Ascending aorta (tissue), 2 donors: ENCODE measurements at regions not wholly inside any gene's neighbourhood (a gene's known extent, or its start where the extent isn't known, plus 50 kb on each side); places are given as distances from the start of the nearest gene placed in this dataset.
A peak's percentile ranks its signal among the peaks of the same experiment; 100 is the strongest.

Experiments
- DNase-seq, 2 donors: peaks; one replicate each; pipeline ENCODE4 v3.0.0-alpha.2; 2019; ENCODE audit warnings: low spot score in 2 of 2
- H3K27ac ChIP-seq, 2 donors: fragments of 200-600 bp; sonication (generic); one replicate each; pipeline ENCODE4 v1.5.1; 2016 to 2017; ENCODE audit warnings: mild to moderate bottlenecking in 1 of 2
- H3K27me3 ChIP-seq: fragments of 200-600 bp; sonication (generic); one replicate; pipeline ENCODE4 v1.5.1; 2017
- H3K36me3 ChIP-seq, 2 donors: fragments of 200-600 bp; sonication (generic); one replicate each; pipeline ENCODE4 v1.5.1; 2016
- H3K4me1 ChIP-seq, 2 donors: fragments of 200-600 bp; sonication (generic); one replicate each; pipeline ENCODE4 v1.5.1; 2016 to 2017; ENCODE audit warnings: mild to moderate bottlenecking in 1 of 2
- H3K4me3 ChIP-seq, 2 donors: fragments of 200-600 bp; sonication (generic); one replicate each; pipeline ENCODE4 v1.5.1; 2016 to 2017; ENCODE audit warnings: mild to moderate bottlenecking in 1 of 2
- H3K9me3 ChIP-seq, 2 donors: fragments of 200-600 bp; sonication (generic); one replicate each; pipeline ENCODE4 v1.5.1; 2016
- intact Hi-C: fragments of 100-400 bp; cut with DNase I; formaldehyde crosslinking; loops from one replicate; pipeline ENCODE4 v1.15.1; 2023
- TF ChIP-seq, protein P1 (sequence below), 3 experiments: fragments of 200-600 bp in 2 of 3; fragments of 450-650 bp in 1 of 3; sonication (generic) in 2 of 3; IDR thresholded peaks; one replicate each; pipeline ENCODE4 v1.5.1; 2016 to 2019; ENCODE audit warnings: antibody characterized with exemption in 3 of 3, mild to moderate bottlenecking in 1 of 3, moderate library complexity in 1 of 3

DNA sequence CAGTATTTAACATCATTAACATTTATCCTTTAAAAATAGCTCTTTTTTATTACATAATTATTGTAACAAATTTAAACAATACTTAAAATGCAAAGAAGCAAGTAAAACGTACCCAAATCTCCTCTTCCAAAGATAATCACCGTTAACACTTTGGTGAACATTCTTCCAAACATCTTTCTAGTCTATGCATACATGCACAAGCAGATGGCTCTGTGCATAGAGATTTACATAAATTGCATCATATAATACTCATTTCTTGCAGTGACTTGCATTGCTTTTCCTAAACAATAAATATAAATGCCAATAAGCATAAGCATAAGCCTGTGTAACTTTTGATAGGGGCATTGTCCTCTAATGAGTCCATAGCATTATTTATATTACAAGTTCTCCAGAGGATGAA lies 89.4 kb upstream of the PALS2 start:
- Histone ChIP-seq H3K4me3 (no peak overlapping the region), H3K27ac (no peak overlapping the region), H3K9me3 (no peaks in the 10 kb centered on the region), H3K4me1 (no peaks in the 10 kb centered on the region), H3K36me3 (no peaks in the 10 kb centered on the region), H3K27me3 (no peaks in the 10 kb centered on the region)
- TF ChIP-seq, protein P1, sequence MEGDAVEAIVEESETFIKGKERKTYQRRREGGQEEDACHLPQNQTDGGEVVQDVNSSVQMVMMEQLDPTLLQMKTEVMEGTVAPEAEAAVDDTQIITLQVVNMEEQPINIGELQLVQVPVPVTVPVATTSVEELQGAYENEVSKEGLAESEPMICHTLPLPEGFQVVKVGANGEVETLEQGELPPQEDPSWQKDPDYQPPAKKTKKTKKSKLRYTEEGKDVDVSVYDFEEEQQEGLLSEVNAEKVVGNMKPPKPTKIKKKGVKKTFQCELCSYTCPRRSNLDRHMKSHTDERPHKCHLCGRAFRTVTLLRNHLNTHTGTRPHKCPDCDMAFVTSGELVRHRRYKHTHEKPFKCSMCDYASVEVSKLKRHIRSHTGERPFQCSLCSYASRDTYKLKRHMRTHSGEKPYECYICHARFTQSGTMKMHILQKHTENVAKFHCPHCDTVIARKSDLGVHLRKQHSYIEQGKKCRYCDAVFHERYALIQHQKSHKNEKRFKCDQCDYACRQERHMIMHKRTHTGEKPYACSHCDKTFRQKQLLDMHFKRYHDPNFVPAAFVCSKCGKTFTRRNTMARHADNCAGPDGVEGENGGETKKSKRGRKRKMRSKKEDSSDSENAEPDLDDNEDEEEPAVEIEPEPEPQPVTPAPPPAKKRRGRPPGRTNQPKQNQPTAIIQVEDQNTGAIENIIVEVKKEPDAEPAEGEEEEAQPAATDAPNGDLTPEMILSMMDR (IDR thresholded peaks at IDR 0.05): no peak
- intact Hi-C loops: no loop called here
- no peak for DNase-seq

DNA sequence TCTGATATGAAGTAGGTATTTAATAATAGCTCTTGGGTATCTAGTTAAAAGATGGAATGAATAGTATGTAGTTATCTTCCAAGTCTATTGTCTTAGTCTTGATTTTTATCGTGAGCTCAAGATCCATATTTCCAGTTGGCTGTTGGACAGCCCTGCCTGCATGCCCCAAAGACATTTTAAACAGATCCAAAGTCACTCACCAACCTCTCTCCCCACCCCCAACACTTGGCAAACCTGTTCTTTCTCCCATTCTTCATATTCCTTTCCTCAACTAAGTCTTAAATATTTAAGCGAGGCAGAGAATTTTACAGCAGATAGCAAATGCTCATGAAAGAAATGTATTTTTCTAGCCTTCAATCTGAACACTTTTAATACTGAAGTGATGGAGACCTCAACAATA lies 80.7 kb upstream of the PALS2 start:
- H3K4me3 ChIP-seq: no peak overlapping the region

DNA sequence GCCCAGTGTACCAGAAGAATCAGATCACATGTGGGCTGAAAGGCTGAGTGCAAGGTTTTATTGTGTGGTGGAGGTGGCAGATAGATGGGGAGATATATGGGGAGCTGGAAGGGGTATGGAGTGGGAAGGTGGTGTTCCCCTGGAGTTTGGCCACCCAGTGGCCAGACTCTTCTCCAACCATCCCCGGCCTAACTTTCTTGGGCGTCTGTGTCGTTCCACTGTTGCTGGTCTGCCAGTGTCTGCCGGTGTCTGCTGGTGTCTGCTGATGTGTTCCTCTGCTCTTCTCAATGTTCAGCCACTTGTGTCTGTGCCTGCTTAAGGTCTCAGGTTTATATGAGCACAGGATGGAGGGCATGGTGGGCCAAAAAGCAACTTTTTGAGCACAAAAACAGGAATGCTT lies 78.4 kb upstream of the PALS2 start:
- H3K27ac ChIP-seq: no peak overlapping the region
- DNase-seq: no peak
- intact Hi-C loops: no loop called here
- no peaks in the 10 kb centered on the region for H3K9me3 ChIP-seq
- no peaks in the 10 kb centered on the region for H3K36me3 ChIP-seq
- TF ChIP-seq, protein P1 (IDR thresholded peaks at IDR 0.05): no peak
- peaks cover 0 to 3% of the 10 kb centered on the region in 2 donors for H3K4me1 ChIP-seq
- no peaks in the 10 kb centered on the region for H3K27me3 ChIP-seq
- H3K4me3 ChIP-seq: no peak overlapping the region

More for the DNA sequence above, 80.7 kb upstream of the PALS2 start:
- H3K27ac ChIP-seq: no peak overlapping the region
- H3K27me3 ChIP-seq: no peaks in the 10 kb centered on the region
- no peak for DNase-seq
- TF ChIP-seq, protein P1 (IDR thresholded peaks at IDR 0.05): no peak
- H3K4me1 ChIP-seq: no peaks in the 10 kb centered on the region
- no peaks in the 10 kb centered on the region for H3K36me3 ChIP-seq
- H3K9me3 ChIP-seq: no peaks in the 10 kb centered on the region
- intact Hi-C loops: no loop called here

DNA sequence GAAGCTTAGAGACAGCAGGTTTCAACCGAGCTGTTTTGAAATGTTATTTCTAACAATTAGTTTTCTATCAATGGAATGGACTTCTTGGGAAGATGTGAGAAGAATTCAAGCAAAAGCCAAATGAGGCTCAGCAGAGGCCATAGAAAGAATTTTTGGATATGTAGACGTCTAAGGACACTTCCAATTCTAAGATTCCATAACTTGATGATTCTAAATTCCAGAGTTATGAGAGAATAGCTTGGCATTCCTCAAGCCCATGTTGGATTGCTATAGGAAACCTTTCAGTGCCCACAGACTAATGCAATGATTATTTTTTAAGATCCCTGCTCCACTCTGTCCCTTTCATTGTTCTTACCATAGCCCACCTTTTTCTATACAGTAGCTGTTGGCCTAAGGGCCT lies 77.2 kb upstream of the PALS2 start:
- H3K9me3 ChIP-seq: no peaks in the 10 kb centered on the region
- intact Hi-C loops: no loop called here
- H3K4me1 ChIP-seq: peaks cover 0 to 5% of the 10 kb centered on the region in 2 donors
- TF ChIP-seq, protein P1 (IDR thresholded peaks at IDR 0.05): no peak
- DNase-seq: no peak
- H3K4me3 ChIP-seq: no peak overlapping the region
- no peaks in the 10 kb centered on the region for H3K27me3 ChIP-seq
- H3K27ac ChIP-seq: no peak overlapping the region
- H3K36me3 ChIP-seq: no peaks in the 10 kb centered on the region

DNA sequence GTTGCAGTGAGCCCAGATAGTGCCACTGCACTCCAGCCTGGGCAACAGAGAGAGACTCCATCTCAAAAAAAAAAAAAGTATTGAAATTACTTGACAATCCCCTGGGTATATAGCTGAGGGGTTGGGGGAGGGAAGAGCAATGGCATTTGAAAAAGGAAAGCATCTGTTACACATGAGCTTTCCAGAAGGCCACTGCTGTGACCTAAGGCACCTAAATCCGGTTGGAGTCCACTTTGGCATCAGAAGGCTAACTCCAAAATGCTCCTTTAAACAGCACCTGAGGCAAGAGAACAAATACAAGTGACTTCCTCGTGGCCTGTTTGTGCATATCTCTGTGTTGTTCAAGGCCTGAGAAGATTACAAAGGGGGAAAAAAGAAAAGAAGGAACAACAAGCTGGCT lies 74.8 kb upstream of the PALS2 start:
- no peak for DNase-seq
- Histone ChIP-seq H3K4me3 (no peak overlapping the region), H3K27ac (peak overlapping the region; percentile 5 to 34), H3K9me3 (no peaks in the 10 kb centered on the region), H3K36me3 (no peaks in the 10 kb centered on the region), H3K4me1 (peaks cover 0 to 9% of the 10 kb centered on the region in 2 donors), H3K27me3 (no peaks in the 10 kb centered on the region)
- TF ChIP-seq, protein P1 (IDR thresholded peaks at IDR 0.05): no peak
- intact Hi-C loops: loop anchor here (2.0 kb wide), 1 partner anchor 20 kb away; no protein-coding TSS in a partner anchor

DNA sequence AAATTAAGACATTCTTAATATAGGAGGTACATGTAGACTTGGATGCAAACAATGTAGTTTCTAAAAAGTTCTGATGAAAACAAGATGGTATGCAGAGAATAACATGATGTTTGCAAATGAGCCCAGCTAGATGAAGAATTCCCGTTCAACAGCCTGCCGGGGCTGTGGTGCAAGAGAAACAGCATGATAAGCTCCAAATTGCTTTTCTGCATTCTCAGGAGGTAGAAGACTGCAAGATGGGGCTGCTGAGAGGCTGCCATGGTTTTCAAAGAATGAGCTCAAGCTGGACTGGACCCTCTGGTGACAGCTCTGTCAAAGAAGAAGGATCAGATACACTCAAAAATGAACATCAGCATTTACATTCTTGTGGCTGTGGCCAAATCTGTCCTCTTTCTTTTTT lies 73.4 kb upstream of the PALS2 start:
- intact Hi-C loops: loop anchor here (2.0 to 5.0 kb wide), 2 partner anchors 21 to 72 kb away; partner anchors contain the start of gene PALS2
- H3K27ac ChIP-seq: no peak overlapping the region
- TF ChIP-seq, protein P1 (IDR thresholded peaks at IDR 0.05): no peak

More for the DNA sequence above, 73.4 kb upstream of the PALS2 start:
- H3K36me3 ChIP-seq: no peaks in the 10 kb centered on the region
- H3K9me3 ChIP-seq: no peaks in the 10 kb centered on the region
- H3K4me1 ChIP-seq: peaks cover 0 to 12% of the 10 kb centered on the region in 2 donors
- no peak overlapping the region for H3K4me3 ChIP-seq
- H3K27me3 ChIP-seq: no peaks in the 10 kb centered on the region
- DNase-seq: no peak
